IPS-11a (cell line): ENCODE measurements at regions not wholly inside any gene's neighbourhood (a gene's known extent, or its start where the extent isn't known, plus 50 kb on each side); places are given as distances from the start of the nearest gene placed in this dataset.
"Not testable (repeated sequence)": the region's sequence is repeated elsewhere in the genome, so short reads cannot be mapped to it uniquely, and the experiment has no call there.

Source experiments
- H3K4me3 ChIP-seq: one replicate; pipeline ENCODE4 v1.5.1; 2013; ENCODE audit warnings: low read depth, low read length, control low read depth

DNA sequence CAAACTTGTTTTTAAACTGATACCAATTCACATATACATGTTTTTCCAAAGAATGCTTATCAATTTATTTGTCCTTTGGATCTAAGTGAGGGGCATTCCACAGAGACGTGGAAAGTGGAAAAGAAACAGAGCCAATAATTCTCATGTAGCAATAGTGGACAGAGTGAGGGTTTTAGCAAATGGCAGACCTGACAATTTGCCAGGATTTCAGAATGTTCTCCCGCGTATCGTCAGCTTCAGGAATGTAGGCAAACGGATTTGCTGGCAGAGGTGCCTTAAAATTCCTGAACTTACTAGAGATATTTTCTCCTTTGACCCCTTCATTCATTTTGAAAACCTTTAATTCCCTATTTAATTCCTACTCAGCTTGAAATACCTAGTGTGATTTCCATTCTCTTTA, 193.4 kb upstream of the CPHXL start:
- no peak overlapping the region for H3K4me3 ChIP-seq

DNA sequence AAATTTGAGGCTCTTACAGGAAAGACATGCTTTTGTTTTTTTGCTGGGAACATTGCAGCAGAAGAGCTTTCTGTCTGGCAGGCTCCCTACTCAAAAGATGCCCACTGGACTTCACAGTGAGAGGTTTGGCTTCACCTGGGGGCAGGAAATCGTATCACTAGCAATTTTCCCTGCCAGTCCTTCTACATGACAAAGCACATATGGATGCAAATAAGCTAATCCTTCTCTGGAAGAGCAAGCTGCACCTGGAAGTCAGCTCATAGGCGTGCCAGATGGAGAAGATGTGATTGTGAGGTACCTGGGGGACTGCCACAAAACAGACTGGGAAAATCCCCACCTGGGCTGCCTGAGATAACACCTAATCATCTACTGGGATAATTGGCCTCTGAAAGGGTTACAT, 195.0 kb upstream of the CPHXL start:
- H3K4me3 ChIP-seq = no peak overlapping the region

DNA sequence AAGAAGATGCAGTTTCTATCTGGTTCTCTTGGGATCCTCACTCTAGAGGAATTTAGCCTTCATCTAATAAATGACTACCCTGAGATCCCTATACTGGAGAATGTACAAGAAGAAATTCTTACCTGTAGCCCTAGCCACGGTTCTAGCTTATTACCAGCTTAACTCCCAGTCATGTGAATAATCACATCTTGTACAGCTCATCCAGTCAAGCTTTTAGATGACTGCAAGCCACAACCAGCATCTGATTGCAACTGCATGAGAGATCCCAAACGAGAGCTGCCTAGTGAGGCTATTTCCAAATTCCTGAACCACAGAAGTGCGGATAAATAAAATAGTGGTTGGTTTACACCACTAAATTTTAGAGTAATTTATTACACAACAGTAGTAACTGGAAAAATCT, 196.0 kb upstream of the CPHXL start:
- H3K4me3 ChIP-seq = no peak overlapping the region

DNA sequence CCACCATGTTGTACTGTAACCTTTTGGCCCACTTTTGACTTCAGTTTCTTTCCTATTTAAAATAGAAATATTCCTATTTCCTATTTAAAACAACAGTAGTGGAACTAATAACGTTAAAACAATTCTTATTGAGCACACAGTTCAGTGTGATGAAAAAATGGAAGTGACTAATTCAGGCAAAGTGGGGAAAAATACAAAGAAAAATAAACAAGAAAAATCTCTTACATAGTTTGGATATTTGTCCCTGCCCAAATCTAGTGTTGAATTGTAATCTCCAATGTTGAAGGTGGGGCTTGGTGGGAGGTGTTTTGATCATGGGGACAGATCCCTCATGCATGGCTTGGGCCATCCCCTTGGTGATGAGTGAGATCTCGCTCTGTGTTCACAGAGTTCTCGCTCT, 198.1 kb upstream of the CPHXL start:
- no peak overlapping the region for H3K4me3 ChIP-seq

DNA sequence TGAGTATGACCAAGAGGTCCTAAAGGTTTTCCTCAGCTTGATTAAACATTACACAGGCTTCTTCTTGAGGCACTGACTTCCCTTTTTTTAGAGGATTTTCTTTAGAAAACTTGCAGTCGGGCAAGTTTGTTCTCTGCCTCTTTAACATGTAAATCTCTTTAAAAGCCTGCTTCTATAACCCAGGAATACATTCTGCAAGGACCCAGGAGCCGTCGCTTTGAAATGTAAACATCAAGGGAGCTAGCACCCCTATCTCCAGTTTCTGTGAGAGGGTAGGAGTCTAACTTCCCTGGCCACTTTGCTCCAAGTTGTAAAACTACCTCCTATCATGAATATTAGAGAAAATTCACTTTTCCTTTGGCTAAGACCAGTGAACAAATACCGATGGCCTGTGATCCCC, 201.5 kb upstream of the CPHXL start:
- H3K4me3 ChIP-seq = no peak overlapping the region

DNA sequence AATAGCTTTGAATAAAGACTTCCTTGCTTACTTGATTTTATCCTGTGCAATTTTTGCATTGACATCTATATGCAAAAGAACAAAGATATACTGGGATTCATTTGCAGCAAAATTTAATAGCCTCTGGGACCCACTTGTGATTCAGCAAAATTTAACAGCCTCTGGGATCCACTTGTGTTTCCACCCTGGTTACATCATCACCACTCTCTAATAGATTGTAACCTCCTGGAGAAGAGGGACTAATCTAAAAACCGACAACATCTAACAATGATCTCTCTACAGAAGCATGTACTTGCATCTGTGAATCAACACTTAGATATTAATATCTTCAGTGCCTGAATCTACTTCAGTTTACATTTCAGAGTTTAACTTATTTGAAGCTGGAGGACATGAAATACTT, 202.0 kb upstream of the CPHXL start:
- H3K4me3 ChIP-seq = no peak overlapping the region

DNA sequence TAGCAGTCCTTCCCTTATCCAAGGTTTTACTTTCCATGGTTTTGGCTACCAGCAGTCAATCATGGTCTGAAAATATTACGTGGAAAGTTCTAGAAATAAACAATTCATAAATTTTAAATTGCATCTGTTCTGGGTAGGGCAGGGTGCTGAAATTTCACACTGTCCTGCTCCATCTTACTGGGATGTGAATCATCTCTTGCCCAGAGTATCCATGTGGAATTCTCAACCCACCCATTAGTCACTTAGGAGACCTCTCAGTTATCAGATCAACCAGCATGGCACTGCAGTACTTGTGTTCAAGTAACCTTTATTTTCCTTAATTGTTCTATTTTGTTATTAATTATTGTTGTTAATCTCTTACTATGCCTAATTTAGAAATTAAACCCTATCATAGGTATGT, 202.8 kb upstream of the CPHXL start:
- no peak overlapping the region for H3K4me3 ChIP-seq

DNA sequence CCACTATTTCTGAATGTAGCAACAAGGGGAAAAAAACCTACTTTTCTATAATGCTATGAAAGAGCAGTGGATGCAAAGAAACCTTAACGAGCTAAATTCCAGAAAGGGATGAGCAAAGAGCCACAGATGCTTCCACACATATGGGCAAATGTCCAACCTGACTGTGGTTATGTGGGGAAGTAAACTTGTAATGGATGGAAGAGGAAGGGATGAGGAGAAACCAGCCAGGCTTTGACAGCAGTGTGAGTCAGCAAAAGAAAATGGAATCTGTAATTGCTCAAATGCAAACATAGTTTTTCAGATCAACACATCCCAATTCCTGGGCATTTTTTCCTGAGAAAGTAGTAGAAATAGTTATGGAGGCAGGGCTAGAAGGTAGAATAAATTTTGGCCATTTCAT, 204.8 kb upstream of the CPHXL start:
- no peak overlapping the region for H3K4me3 ChIP-seq

DNA sequence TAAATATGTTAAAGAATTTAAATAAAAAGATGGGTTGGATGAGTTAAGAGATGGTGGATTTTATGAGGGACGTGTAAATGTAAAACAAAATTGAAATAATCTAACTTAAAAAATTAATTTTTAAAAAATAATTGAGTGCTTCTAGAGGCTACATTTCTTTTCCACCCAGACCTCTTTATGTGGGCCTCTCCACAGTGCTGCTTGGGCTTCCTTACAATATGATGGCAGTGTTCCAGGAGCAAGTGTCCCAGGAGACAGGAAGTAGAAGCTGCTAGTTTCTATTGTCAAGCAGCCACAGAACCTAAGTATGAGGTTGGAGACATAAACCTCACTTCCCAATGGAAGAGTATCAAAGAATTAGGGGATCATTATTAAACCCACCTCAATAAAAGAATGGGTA, 205.7 kb upstream of the CPHXL start:
- H3K4me3 ChIP-seq = no peak overlapping the region

DNA sequence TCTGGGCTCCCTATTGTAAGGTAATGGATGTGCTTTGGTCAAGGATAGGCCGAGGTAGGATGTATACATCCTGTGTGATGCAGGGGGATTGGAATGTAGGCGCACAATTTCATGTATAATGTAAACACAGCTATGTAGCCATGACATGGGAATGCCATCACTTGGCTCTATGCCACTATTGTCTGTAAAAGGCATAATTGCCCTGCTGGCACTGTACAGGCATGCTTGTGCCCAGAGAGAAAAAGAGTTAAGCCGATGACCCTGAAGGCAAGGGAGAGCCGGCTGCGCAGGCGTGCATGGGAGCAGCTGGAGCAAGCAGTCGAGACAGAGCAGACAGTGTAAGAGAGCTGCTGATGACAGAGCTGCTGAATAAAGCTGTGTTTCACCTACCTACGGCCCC, 212.5 kb upstream of the CPHXL start:
- H3K4me3 ChIP-seq = no peak overlapping the region

DNA sequence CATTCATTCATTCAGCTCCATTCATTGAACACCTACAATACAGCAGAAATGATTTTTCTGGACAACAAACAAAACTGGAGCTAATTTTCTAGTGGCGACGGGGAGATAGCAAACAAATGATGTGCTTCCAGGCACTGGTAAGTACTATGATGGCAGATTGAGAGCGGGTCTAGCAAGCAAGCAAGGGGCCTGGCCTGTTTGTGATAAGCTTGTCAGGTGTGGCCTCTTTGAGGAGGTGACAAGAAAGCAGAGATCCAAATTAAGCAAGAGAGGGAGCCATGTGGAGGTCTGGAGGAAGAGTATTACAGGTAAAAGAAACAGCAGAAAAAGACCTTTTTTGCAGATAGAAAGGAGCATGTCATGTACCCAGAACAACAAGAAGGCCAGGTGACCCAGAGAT, 216.1 kb upstream of the CPHXL start:
- no peak overlapping the region for H3K4me3 ChIP-seq

DNA sequence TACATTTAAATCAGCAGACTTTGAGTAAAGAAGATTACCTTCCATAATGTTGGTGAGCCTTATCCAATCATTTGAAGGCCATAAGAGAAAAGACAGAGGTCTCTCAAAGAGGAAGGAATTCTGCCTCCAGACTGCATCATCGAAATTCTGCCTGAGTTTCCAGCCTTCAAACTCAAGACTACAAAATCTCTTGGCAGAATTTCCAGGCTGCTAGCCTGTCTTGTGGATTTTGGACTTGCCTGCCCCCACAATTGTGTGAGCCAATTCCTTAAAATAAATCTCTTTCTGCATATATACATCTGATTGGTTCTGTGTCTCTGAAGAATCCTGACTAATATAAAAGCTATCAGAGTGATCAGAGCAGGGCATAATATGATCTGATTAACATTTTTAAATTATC, 216.6 kb upstream of the CPHXL start:
- H3K4me3 ChIP-seq = no peak overlapping the region

DNA sequence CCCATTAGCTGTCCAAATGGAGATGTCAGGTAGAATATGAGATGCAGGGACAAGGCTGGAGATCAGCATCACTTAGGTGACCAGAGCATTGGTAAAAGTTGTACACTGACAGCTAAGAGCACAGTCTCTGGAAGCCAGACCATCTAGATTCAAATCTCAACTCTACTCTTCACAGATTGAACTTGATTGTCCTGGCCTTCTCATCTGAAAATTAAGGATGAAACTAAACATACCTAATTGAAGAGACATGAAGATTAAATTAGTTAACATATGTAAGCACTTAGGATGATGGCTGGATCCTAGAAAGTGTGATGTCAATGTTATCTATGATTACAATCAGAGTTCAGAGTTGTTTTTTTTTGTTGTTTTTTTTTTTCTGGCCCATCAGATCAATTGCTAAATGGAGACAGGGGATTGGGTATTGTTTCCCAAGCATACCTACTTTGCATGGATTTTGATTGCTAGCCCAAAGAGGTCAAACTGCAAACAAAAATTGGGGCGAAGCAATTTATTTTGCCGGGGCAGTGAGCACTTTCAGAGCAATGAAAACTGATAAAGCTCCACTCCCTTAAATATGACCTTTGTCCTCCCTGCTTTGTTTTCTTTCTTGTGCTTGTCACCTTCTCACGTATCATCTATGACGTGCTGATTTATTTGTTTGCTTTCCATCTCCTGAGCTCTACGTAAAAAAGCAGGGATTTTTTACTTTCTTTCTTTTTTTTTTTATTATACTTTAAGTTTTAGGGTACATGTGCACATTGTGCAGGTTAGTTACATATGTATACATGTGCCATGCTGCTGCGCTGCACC, 217.6 kb upstream of the CPHXL start:
- no peak overlapping the region for H3K4me3 ChIP-seq

DNA sequence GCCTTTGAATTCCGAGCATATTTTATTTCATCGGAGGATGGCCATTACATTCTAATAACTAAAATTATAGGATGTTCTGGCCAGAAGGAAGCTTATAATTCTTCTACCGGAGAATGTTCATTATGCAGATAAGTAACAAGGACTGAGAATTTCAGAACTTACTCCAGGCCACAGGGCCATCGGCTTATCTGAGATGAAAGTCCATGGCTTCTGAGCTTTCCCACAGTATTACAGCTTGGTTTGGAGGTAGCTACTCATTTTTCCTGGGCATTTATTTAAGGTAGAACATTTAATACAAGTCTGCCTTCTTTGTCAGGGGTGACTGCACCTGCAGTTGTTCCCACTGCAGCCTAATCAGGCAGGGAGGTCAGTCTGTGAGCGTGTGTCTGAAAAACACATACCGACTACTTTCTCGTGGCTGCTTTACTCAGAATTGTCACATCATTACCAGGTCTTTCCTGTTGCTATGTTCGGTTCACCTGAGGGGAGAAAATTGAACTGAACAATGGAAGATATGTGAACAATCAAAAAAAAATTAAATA, 219.7 kb upstream of the CPHXL start:
- H3K4me3 ChIP-seq = no peak overlapping the region

DNA sequence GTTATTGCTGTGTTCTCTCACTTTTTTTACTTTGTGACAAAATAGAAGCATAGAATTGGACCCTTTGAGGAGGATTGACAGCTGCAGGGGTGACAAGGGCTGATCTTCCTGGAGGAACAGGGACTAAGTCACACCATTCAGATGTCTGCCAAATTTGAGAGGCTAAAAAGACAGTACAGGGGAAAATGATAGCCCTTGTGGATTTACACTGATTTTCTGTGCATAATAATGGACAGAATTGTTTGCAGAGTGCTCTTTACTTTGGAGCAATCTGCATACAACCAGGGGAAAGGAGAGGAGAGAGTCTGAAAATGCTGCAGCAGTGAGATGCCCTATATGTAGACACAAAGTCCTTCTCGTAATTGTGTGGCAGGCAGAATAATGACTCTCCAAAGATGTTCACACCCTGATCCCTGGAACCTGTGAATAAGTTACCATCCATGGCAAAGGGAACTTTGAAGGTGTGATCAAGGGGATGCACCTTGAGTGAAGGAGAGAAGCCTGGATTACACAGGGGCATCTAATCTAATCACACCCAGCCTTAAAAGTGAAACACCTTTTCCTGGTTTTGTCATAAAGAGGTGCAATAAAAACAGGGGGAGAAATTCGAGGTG, 221.4 kb upstream of the CPHXL start:
- H3K4me3 ChIP-seq = no peak overlapping the region

DNA sequence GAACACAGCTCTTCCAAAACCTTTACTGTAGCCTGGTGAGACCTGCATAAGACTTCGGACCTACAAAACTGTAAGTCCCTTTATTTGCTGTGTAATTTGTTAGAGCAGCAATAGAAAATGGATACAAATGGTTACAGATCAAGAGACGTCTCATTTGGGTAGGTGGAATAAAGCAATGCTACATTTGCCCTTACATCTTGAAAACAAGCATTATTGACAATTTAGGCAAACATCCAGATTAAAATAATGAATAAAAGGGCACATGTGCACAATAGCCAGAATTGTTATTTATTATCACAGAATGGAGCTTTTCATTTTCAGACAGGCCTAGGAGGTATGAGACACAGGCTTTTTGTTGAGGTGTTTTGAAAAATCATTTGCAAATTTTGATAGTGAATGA, 222.2 kb upstream of the CPHXL start:
- H3K4me3 ChIP-seq = no peak overlapping the region

DNA sequence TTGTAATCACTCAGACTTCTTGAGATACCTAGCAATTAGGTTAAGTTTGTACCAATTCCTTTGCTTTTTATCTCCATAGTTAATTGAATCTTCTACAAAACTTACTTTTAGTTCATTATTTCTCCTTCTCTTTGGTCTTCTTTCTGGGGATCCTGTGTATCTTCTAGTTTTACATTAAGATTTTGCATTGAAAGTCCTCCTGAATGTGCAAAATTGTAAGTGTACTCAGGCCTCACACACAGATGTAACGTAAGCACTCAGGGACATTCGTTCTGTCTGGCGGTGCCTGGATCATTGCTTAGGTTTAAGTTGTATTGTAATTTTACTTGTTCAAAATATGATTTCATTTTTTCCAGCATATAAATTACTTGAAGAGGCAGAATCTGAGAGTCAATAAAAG, 222.6 kb upstream of the CPHXL start:
- no peak overlapping the region for H3K4me3 ChIP-seq

DNA sequence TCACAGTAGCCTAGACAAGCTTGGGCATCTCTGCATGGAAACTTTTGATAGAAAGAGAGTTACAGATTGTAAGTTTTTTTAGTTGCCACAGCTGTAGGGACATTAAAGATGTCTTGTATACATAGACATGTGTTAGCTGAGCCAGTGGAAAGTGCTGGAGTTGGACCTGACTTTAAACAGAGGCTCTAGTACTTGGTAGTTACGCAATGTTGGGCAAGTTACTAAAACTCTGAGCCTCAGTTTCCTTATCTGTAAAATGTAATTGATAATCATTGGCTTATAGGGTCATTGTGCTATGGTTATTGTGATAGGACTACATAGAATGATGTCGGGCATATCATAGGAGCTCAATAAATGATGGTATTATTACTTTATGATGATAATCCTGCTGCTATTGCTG, 225.8 kb upstream of the CPHXL start:
- H3K4me3 ChIP-seq = no peak overlapping the region

DNA sequence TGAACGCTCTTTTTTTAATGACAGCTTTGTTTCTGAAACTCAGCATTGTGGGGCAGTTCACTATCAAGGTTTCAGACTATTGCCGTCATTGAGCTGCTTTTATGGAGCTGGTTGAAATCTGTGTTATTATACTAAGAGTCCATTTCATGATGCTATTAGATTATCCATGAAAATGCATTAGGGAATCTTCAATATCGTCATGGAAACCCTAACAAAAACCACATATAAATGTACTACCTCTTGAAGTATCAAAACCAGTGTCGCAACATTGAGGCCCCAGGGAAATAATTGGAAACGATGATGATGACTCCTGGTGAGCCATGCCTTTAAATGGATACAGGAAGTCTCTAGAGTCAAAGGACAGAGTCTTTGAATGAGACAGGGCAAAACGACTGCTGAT, 231.6 kb upstream of the CPHXL start:
- H3K4me3 ChIP-seq = no peak overlapping the region

DNA sequence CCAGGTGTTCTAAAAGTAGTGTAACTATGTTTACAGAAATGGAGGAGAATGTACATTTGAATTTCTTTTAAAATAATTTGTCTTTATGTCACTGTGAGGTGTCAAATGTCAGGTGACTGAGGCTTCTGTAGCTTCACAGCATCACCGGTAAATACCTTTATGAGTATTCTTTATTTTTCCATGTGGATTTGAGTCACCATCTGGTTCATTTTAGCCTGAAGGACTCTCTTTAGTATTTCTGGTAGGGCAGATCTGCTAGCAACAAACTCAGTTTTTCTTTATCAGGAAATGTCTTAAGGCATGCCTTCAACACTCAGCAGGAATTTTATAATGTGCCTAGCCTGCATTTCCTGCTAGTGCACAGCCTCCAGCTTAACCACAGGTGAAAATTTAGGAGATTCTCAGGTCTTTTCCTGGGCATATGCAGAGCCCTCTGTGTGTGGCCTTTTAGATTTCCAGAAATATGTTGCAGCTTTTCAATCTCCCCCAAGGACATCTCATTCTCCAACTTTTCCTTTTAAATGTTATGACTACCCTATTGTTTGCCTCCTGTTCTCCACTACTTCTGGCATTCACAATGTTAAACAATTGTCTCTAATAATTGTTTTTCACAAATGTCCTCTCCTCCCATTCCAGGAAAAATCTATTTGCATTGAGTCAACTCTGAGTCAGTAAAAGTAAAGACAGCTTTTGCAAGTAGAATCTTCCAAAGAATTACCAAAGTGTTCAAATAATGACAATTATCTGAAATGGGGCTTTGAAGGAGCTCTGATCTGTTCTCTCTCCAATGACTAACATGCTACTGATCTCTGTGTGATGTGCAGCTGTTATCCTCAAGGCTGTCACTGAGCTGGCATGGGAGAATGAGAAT, 239.4 kb upstream of the CPHXL start:
- no peak overlapping the region for H3K4me3 ChIP-seq

DNA sequence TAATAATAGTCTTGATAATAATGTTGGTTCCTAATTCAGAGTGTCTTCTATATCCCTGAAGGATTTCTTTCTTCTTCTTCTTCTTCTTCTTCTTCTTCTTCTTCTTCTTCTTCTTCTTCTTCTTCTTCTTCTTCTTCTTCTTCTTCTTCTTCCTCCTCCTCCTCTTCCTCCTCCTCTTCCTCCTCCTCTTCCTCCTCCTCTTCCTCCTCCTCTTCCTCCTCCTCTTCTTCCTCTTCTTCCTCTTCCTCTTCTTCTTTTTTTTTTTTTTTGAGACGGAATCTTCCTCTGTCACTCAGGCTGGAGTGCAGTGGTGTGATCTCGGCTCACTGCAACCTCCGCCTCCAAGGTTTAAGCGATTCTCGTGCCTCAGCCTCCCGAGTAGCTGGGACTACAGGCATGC, 242.8 kb upstream of the CPHXL start:
- not testable (repeated sequence) for H3K4me3 ChIP-seq

DNA sequence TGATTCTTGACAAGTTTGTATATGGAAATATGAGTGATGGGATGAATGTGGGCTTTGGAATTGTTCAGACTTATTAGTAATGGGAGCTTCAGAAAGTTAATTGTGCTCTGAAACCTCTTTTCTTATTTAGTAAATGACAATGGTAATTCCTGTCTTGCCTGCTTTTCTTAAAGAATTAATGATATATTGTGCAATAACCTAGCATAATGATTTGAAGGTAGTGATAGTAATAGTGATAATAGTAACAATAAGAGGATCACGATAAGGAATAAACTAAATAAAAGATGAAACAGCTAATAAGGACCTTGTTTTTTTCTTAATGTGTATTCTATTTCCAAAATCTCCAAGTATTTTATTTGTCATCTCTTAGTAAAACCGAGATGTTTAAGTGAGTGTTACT, 245.0 kb upstream of the CPHXL start:
- no peak overlapping the region for H3K4me3 ChIP-seq
